ENCODE measurements at regions not wholly inside any gene's neighbourhood (a gene's known extent, or its start where the extent isn't known, plus 50 kb on each side); places are given as distances from the start of the nearest gene placed in this dataset.

- peak; percentile 72 to 78 for DNase-seq
Observed at GRCh38 chr2:67516899-67517530, 119.9 kb downstream of the ETAA1 start.

- no peak for DNase-seq
Observed at GRCh38 chr2:67522148-67522547, 125.0 kb downstream of the ETAA1 start.

- DNase-seq = no peak
Observed at GRCh38 chr2:67524213-67524612, 127.1 kb downstream of the ETAA1 start.

GRCh38 chr2:67524777-67525176, 127.6 kb downstream of the ETAA1 start:
- no peak for DNase-seq

GRCh38 chr2:67526283-67526682, 129.2 kb downstream of the ETAA1 start:
- peak; percentile 60 to 69 for DNase-seq

GRCh38 chr2:67528320-67528719, 131.2 kb downstream of the ETAA1 start:
- DNase-seq = no peak

- DNase-seq = peak in 1 of 2 donors; percentile 43
Observed at GRCh38 chr2:67532387-67532786, 135.3 kb downstream of the ETAA1 start.

- DNase-seq = no peak
Observed at GRCh38 chr2:67534745-67535144, 137.6 kb downstream of the ETAA1 start.

- no peak for DNase-seq
Observed at GRCh38 chr2:67540962-67541361, 143.8 kb downstream of the ETAA1 start.

GRCh38 chr2:67544286-67544685, 147.2 kb downstream of the ETAA1 start:
- no peak for DNase-seq

GRCh38 chr2:67548317-67549201, 151.4 kb downstream of the ETAA1 start:
- DNase-seq = no peak

GRCh38 chr2:67559156-67559555, 162.0 kb downstream of the ETAA1 start:
- no peak for DNase-seq

GRCh38 chr2:67560771-67561456, 163.8 kb downstream of the ETAA1 start:
- DNase-seq = peak; percentile 80 to 83

- DNase-seq = no peak
Observed at GRCh38 chr2:67561457-67561965, 164.4 kb downstream of the ETAA1 start.

- DNase-seq = no peak
Observed at GRCh38 chr2:67564076-67564475, 166.9 kb downstream of the ETAA1 start.

GRCh38 chr2:67564626-67565025, 167.5 kb downstream of the ETAA1 start:
- no peak for DNase-seq

- no peak for DNase-seq
Observed at GRCh38 chr2:67565262-67565661, 168.1 kb downstream of the ETAA1 start.

- no peak for DNase-seq
Observed at GRCh38 chr2:67565761-67566160, 168.6 kb downstream of the ETAA1 start.

- no peak for DNase-seq
Observed at GRCh38 chr2:67566285-67566684, 169.2 kb downstream of the ETAA1 start.

GRCh38 chr2:67566958-67567635, 170.0 kb downstream of the ETAA1 start:
- DNase-seq = no peak

- DNase-seq = no peak
Observed at GRCh38 chr2:67567886-67568285, 170.8 kb downstream of the ETAA1 start.

GRCh38 chr2:67570611-67571010, 173.5 kb downstream of the ETAA1 start:
- DNase-seq = no peak

Data from right lung (tissue), 2 donors.